Panc1 (cell line): ENCODE measurements at regions not wholly inside any gene's neighbourhood (a gene's known extent, or its start where the extent isn't known, plus 50 kb on each side); places are given as distances from the start of the nearest gene placed in this dataset.

Experiments
- ATAC-seq: fragments of 200-7000 bp; cut with Tn5 transposase; 2 replicates; pipeline ENCODE4 v1.9.1; 2020; ENCODE audit warnings: mild to moderate bottlenecking, moderate library complexity
- BruUV-seq: library from RNA; stranded (reverse); fragments of 400-500 nt; replicated peaks from 2 replicates; lab custom pipeline; 2021; lab: Mats Ljungman, UMichigan
- CTCF ChIA-PET: fragments of 300-600 bp; sonication (Branson Sonifier 250); formaldehyde crosslinking; loops from one replicate; lab custom pipeline; 2022; ENCODE audit warnings: antibody characterized with exemption; lab: Charles Lee
- POLR2A ChIA-PET: fragments of 300-600 bp; sonication (Branson Sonifier 250); formaldehyde crosslinking; loops from one replicate; lab custom pipeline; 2022; ENCODE audit warnings: antibody characterized with exemption; lab: Charles Lee
- DNase-seq: peaks from one replicate; pipeline ENCODE4 v3.0.0-alpha.2; 2010; ENCODE audit warnings: low read depth, low spot score
- H3K27ac ChIP-seq: 2 replicates; pipeline ENCODE4 v1.5.1; 2011; ENCODE audit warnings: mild to moderate bottlenecking, low read length, inconsistent platforms
- H3K27me3 ChIP-seq: fragments of 200-500 bp; sonication (Bioruptor generic); 2 replicates; pipeline ENCODE4 v1.6.0; 2014; ENCODE audit warnings: low read length, inconsistent platforms; ENCODE audit not compliant: control insufficient read depth, insufficient read depth
- H3K36me3 ChIP-seq: fragments of 200-500 bp; sonication (Bioruptor generic); 2 replicates; pipeline ENCODE4 v1.5.1; 2014; ENCODE audit warnings: inconsistent platforms, mild to moderate bottlenecking, low read length, moderate library complexity; ENCODE audit not compliant: control insufficient read depth, insufficient read depth
- H3K4me1 ChIP-seq: 2 replicates; pipeline ENCODE4 v1.5.1; 2011; ENCODE audit warnings: inconsistent platforms, mild to moderate bottlenecking, low read length, moderate library complexity; ENCODE audit not compliant: control insufficient read depth, insufficient read depth
- H3K4me3 ChIP-seq, 2 experiments: 2 replicates each; pipeline ENCODE4 v1.5.1; 2011 to 2012; ENCODE audit warnings: low read depth in 2 of 2, low read length in 2 of 2, mild to moderate bottlenecking in 2 of 2, inconsistent platforms in 1 of 2, moderate library complexity in 1 of 2
- H3K9me3 ChIP-seq: fragments of 200-500 bp; sonication (Bioruptor generic); 2 replicates; pipeline ENCODE4 v1.5.1; 2014; ENCODE audit warnings: low read depth, mild to moderate bottlenecking, inconsistent platforms, low read length, moderate library complexity; ENCODE audit not compliant: control insufficient read depth, insufficient read depth
- POLR2AphosphoS5 ChIP-seq: IDR thresholded peaks from 2 replicates; pipeline ENCODE4 v1.6.1; 2012; ENCODE audit warnings: mild to moderate bottlenecking, low read depth, low read length, moderate library complexity
- SIN3A ChIP-seq: IDR thresholded peaks from 2 replicates; pipeline ENCODE4 v1.6.1; 2012; ENCODE audit warnings: low read depth, mild to moderate bottlenecking, low read length, moderate library complexity, borderline replicate concordance; ENCODE audit not compliant: insufficient read depth
- TCF7L2 ChIP-seq: IDR thresholded peaks from 2 replicates; pipeline ENCODE4 v1.6.1; 2011; ENCODE audit warnings: mild to moderate bottlenecking, low read depth, low read length, inconsistent platforms
- in situ Hi-C: cut with HindIII; loops from 2 replicates; pipeline ENCODE4 v1.10.0; 2016; ENCODE audit warnings: low sequenced_read_pairs, low pct_unique_long_range_greater_than_20kb
- intact Hi-C: fragments of 100-400 bp; cut with micrococcal nuclease; formaldehyde crosslinking; loops from one replicate; pipeline ENCODE4 v1.10.0; 2022; ENCODE audit not compliant: unreplicated experiment
- TF ChIP-seq, protein P1 (sequence below), 2 experiments: IDR thresholded peaks; 2 replicates each; pipeline ENCODE4 v1.6.1; 2011 to 2012; ENCODE audit warnings: low read depth in 2 of 2, control low read depth in 1 of 2, low read length in 1 of 2, mild to moderate bottlenecking in 1 of 2, moderate library complexity in 1 of 2; ENCODE audit not compliant: insufficient read depth in 1 of 2
- TF ChIP-seq, protein P2 (sequence below): fragments of 450-650 bp; IDR thresholded peaks from 2 replicates; pipeline ENCODE4 v1.5.1; 2017; ENCODE audit warnings: mild to moderate bottlenecking

DNA sequence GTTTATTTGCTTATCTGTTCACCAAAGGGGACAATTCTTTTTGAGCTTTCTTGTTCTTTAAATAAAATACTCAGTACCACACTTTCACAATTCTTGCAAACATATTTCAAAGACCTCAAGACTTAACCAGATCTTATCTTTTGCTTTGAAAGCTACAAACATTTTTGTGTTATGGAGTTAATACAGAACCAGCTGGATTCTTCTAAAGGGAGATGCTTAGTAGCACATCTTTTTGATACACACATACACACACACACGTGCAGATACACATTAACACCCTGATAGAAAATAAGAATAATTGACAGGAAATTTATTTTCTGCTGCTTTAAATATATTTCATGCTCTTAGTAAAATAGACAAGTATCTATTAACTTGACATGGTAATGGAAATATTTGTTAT, 379.1 kb downstream of the SH2D1A start:
- BruUV-seq = no TSS peak
- in situ Hi-C loops = no loop called here

GRCh38 chrX:124726292-124726691, 379.9 kb downstream of the SH2D1A start:
- intact Hi-C loops = no loop called here
- TF ChIP-seq POLR2AphosphoS5 = no peak
- TF ChIP-seq, protein P1, sequence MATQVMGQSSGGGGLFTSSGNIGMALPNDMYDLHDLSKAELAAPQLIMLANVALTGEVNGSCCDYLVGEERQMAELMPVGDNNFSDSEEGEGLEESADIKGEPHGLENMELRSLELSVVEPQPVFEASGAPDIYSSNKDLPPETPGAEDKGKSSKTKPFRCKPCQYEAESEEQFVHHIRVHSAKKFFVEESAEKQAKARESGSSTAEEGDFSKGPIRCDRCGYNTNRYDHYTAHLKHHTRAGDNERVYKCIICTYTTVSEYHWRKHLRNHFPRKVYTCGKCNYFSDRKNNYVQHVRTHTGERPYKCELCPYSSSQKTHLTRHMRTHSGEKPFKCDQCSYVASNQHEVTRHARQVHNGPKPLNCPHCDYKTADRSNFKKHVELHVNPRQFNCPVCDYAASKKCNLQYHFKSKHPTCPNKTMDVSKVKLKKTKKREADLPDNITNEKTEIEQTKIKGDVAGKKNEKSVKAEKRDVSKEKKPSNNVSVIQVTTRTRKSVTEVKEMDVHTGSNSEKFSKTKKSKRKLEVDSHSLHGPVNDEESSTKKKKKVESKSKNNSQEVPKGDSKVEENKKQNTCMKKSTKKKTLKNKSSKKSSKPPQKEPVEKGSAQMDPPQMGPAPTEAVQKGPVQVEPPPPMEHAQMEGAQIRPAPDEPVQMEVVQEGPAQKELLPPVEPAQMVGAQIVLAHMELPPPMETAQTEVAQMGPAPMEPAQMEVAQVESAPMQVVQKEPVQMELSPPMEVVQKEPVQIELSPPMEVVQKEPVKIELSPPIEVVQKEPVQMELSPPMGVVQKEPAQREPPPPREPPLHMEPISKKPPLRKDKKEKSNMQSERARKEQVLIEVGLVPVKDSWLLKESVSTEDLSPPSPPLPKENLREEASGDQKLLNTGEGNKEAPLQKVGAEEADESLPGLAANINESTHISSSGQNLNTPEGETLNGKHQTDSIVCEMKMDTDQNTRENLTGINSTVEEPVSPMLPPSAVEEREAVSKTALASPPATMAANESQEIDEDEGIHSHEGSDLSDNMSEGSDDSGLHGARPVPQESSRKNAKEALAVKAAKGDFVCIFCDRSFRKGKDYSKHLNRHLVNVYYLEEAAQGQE (IDR thresholded peaks at IDR 0.05; ENCODE audit: insufficient read depth in 1 of 2, low read depth in 2 of 2, low read length in 1 of 2) = no peak
- DNase-seq = no peak
- Histone ChIP-seq H3K27ac (no peak overlapping the region), H3K4me3 (no peak overlapping the region), H3K27me3 (no peaks in the 10 kb centered on the region), H3K9me3 (no peaks in the 10 kb centered on the region), H3K36me3 (no peaks in the 10 kb centered on the region), H3K4me1 (no peaks in the 10 kb centered on the region)
- in situ Hi-C loops = no loop called here
- no TSS peak for BruUV-seq
- ChIA-PET CTCF (no interaction called here), POLR2A (no interaction called here)
- ATAC-seq = no peak

More for the DNA sequence above, 379.1 kb downstream of the SH2D1A start:
- CTCF ChIA-PET = no interaction called here
- Histone ChIP-seq H3K9me3 (no peaks in the 10 kb centered on the region), H3K4me1 (no peaks in the 10 kb centered on the region), H3K27ac (no peak overlapping the region), H3K27me3 (no peaks in the 10 kb centered on the region), H3K4me3 (no peak overlapping the region), H3K36me3 (no peaks in the 10 kb centered on the region)
- intact Hi-C loops = no loop called here
- ATAC-seq (no peak), DNase-seq (no peak)
- POLR2A ChIA-PET = no interaction called here
- TF ChIP-seq, protein P2, sequence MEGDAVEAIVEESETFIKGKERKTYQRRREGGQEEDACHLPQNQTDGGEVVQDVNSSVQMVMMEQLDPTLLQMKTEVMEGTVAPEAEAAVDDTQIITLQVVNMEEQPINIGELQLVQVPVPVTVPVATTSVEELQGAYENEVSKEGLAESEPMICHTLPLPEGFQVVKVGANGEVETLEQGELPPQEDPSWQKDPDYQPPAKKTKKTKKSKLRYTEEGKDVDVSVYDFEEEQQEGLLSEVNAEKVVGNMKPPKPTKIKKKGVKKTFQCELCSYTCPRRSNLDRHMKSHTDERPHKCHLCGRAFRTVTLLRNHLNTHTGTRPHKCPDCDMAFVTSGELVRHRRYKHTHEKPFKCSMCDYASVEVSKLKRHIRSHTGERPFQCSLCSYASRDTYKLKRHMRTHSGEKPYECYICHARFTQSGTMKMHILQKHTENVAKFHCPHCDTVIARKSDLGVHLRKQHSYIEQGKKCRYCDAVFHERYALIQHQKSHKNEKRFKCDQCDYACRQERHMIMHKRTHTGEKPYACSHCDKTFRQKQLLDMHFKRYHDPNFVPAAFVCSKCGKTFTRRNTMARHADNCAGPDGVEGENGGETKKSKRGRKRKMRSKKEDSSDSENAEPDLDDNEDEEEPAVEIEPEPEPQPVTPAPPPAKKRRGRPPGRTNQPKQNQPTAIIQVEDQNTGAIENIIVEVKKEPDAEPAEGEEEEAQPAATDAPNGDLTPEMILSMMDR = no peak
- TF ChIP-seq, protein P1 (IDR thresholded peaks at IDR 0.05; ENCODE audit: insufficient read depth in 1 of 2, low read depth in 2 of 2, low read length in 1 of 2) = no peak
- no peak for TF ChIP-seq SIN3A
- no peak for TF ChIP-seq POLR2AphosphoS5
- no peak for TF ChIP-seq TCF7L2
